Endometrial microvascular endothelial cells (primary cell): ENCODE measurements at regions not wholly inside any gene's neighbourhood (a gene's known extent, or its start where the extent isn't known, plus 50 kb on each side); places are given as distances from the start of the nearest gene placed in this dataset.

ENCODE experiments used
- in situ Hi-C: cut with HindIII; loops from 2 replicates; pipeline ENCODE4 v1.10.0; 2017; ENCODE audit warnings: low sequenced_read_pairs, low pct_unique_long_range_greater_than_20kb; ENCODE audit errors: inconsistent ontology term

GRCh38 chr22:49647627-49648026 is 180.0 kb downstream of the BRD1 start:
- in situ Hi-C loops = no loop called here

- in situ Hi-C loops = no loop called here
Observed at GRCh38 chr22:49646876-49647275, 180.8 kb downstream of the BRD1 start.

- in situ Hi-C loops = no loop called here
Observed at GRCh38 chr22:49645791-49646550, 181.7 kb downstream of the BRD1 start.

GRCh38 chr22:49645257-49645656 is 182.4 kb downstream of the BRD1 start:
- in situ Hi-C loops = no loop called here

GRCh38 chr22:49643998-49644397 is 183.7 kb downstream of the BRD1 start:
- in situ Hi-C loops = no loop called here

- in situ Hi-C loops = no loop called here
Observed at GRCh38 chr22:49643466-49643865, 184.2 kb downstream of the BRD1 start.

- in situ Hi-C loops = no loop called here
Observed at GRCh38 chr22:49642741-49643140, 184.9 kb downstream of the BRD1 start.

- in situ Hi-C loops = no loop called here
Observed at GRCh38 chr22:49642331-49642730, 185.3 kb downstream of the BRD1 start.

- in situ Hi-C loops = no loop called here
Observed at GRCh38 chr22:49641770-49642313, 185.8 kb downstream of the BRD1 start.

- in situ Hi-C loops = no loop called here
Observed at GRCh38 chr22:49640366-49641095, 187.1 kb downstream of the BRD1 start.

- in situ Hi-C loops = no loop called here
Observed at GRCh38 chr22:49639956-49640355, 187.7 kb downstream of the BRD1 start.

- in situ Hi-C loops = no loop called here
Observed at GRCh38 chr22:49638788-49639187, 188.9 kb downstream of the BRD1 start.

- in situ Hi-C loops = no loop called here
Observed at GRCh38 chr22:49638001-49638400, 189.7 kb downstream of the BRD1 start.

GRCh38 chr22:49637255-49637760 is 190.4 kb downstream of the BRD1 start:
- in situ Hi-C loops = no loop called here

GRCh38 chr22:49636649-49637048 is 191.0 kb downstream of the BRD1 start:
- in situ Hi-C loops = no loop called here

- in situ Hi-C loops = no loop called here
Observed at GRCh38 chr22:49636214-49636613, 191.5 kb downstream of the BRD1 start.

- in situ Hi-C loops = no loop called here
Observed at GRCh38 chr22:49634006-49634772, 193.5 kb downstream of the BRD1 start.

- in situ Hi-C loops = no loop called here
Observed at GRCh38 chr22:49633010-49633324, 194.7 kb downstream of the BRD1 start.

GRCh38 chr22:49632199-49633009 is 195.3 kb downstream of the BRD1 start:
- in situ Hi-C loops = no loop called here
